ENCODE measurements at regions not wholly inside any gene's neighbourhood (a gene's known extent, or its start where the extent isn't known, plus 50 kb on each side); places are given as distances from the start of the nearest gene placed in this dataset.

- DNase-seq: peak; percentile 81
Measured at GRCh38 chr17:77887464-77888241, 70.8 kb upstream of the TNRC6C start.

GRCh38 chr17:77888242-77889134 is 70.0 kb upstream of the TNRC6C start:
- DNase-seq: no peak

DNA sequence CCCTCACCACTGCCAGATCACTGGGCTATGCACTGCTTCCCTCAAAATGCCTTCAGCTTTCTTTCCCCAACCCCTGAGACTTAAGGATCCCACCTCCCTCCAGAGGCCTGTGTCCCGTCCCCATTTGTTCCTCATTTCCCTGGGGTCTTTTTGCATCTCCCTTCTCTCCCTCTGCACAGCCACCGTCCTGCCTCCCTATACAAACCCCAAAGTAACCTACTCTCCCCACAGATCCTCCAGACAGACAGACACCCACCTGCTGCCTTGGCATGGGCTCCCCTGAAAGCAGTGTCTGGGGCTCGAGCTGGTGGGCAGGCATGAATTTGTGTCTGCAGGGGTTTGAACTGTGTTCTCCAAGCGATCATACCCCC is 69.4 kb upstream of the TNRC6C start:
- no peak for DNase-seq

- no peak for DNase-seq
Measured at GRCh38 chr17:77889866-77890760, 68.4 kb upstream of the TNRC6C start.

DNA sequence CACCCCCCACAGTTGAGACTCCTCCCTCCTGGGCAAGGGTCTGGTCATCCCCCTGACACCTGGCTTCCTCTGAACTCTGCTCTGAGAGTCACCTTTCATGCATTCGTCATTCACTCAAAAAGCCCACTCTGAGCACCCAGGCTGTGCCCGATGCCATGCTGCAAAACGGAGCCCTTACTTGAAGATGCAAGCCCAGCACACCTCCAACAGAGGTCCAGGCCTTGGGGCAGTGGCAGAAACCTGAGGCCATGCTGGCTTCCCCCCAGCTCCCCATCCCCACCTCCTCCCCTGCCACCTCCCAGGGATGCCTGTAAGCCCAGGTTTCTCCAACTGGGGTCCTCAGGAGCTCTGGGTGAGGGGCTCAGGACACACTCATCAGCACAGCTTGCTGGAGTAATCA is 67.7 kb upstream of the TNRC6C start:
- no peak for DNase-seq

DNA sequence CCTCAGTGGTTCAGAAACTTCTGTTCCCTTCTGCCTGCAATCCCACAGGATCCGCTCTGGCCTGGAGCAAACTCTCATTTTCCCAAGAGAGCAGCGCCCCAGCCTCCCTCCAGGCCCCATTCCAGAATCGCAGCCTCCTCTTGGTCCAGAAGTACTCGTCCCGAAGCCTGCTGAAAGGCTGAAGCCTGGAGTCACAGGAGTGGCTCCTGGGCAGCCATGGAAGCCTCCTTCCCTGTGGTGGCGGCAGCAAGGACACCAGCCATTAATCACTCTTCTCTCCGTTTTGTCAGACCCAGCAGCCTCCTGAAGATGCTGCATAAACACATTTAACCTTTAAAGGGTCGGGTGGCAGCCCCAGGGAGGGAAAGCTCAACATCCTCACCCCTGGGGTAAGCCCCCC is 66.9 kb upstream of the TNRC6C start:
- no peak for DNase-seq

DNA sequence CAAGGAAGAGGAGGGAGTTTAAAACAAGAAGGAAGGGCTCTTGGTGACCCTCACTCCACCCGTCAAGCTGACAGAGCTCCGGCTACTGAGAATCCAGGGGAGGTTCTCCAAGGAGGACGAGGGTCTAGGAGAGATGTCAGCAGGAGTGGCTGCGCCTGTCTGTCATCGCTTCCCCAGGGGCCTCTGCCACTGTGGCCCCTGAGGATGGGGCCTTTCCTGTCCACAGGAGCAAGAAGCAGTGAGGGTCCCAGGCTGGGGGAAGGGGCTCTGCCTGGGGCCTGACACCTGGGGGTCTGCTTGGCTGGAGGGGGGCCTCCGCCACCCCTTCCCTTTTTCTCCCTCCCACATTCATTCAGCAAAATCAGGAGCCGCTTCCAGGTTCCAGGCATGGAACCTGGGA is 66.5 kb upstream of the TNRC6C start:
- DNase-seq: no peak

- DNase-seq: no peak
Measured at GRCh38 chr17:77892469-77893143, 65.9 kb upstream of the TNRC6C start.

GRCh38 chr17:77893144-77894044 is 65.1 kb upstream of the TNRC6C start:
- no peak for DNase-seq

DNA sequence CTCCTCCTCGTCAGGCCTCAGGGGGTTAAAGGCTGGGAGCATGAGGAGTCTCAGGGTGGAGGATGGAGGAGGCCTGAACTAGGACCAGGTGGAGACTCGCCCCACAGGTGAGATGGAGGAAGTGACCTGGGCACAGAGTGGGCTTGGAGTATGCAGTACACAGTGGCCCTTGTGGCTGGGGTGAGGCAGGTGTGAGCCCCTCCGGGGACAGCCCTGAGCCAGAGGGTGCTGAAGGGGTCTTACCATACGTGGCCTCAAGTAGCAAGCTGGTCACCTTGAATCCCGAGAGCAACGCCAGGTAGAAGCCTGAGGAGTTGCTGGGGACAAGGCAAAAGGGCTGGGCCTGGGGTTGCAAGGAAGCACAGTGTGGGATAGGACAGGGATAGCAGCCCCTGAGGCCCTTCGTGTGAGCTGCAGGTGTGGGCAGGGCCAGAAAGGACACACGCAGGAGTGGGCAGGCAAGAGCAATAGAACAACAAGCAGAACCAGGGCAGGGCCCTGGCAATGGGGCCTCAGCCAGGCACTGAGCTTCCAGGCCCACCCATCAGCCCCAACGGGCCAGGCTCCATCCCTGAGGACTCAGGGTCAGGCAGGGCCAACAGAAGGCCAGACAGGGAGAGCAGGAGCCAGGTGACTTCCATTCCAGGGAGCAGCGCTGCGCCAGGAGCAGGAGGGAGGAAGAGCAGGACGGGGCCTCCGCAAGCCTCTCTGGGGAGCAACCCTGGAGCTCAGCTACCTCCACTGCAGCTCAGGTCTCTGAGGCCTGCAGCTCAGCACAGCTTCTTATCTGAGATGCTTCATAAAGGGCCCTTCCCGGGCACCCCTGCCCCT is 64.2 kb upstream of the TNRC6C start:
- DNase-seq: no peak

GRCh38 chr17:77897741-77898301 is 60.7 kb upstream of the TNRC6C start:
- no peak for DNase-seq

DNA sequence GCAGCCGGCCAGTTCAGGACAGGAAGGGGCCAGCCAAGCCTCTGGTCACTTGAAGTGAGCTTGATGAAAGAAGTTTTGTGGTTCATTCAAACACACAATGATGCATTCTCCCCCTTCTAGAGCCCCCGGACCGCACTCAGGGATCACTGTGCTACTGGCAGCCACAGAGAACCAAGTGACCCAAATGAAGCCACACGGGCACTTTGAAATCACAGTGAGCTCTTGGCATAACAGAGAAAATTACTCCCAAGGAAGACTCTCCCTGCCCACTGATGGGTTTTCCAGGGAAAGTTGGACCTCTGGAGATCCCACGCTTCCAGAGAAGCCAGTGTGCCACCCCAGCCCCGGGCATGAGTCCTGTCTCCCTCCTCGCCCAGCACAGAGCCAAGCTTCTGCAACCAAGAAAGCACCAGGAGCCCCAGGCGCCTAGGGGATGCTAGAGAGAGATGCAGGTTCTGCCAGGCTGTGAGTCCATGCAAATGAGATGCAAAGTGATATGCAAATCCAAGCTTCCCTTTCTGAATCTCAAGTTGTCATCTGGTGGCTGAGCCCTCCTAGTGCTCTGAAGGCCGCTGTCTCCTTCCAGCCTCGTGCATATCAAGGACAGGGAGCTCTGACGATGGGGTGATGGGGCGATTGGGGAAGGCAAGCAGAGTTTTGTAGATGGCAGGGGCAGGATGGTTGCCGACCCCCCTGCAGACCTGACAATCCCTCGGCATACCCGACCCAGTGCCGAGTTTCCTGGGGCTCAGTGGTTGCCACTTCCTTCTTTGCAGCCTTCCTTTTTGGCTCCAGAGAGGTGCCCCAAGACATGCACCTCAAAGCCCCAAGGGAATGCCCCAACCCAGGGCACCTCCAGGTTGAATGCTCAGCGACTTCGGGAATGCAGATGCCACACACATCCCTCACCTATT is 59.7 kb upstream of the TNRC6C start:
- DNase-seq: no peak

GRCh38 chr17:77899498-77899897 is 59.0 kb upstream of the TNRC6C start:
- DNase-seq: peak; percentile 80

GRCh38 chr17:77901481-77901880 is 57.0 kb upstream of the TNRC6C start:
- peak; percentile 35 for DNase-seq

DNA sequence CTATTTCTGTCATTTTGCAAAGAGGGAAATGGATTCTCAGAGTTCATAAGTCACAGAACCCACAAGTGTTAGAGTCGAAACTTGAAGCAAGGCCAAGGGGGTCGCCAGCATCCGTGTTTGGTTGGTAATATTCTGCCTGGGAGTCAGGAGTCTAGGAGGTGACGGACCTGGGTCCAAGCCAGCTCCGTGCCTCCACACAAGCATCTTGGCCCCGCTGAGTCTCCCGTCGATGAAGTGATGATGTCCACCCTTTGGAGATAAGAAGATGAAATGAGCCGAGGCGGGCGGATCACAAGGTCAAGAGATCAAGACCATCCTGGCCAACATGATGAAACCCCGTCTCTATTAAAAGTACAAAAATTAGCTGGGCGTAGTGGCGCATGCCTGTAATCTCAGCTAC is 53.2 kb upstream of the TNRC6C start:
- DNase-seq: no peak

- DNase-seq: no peak
Measured at GRCh38 chr17:77905766-77906165, 52.7 kb upstream of the TNRC6C start.

DNA sequence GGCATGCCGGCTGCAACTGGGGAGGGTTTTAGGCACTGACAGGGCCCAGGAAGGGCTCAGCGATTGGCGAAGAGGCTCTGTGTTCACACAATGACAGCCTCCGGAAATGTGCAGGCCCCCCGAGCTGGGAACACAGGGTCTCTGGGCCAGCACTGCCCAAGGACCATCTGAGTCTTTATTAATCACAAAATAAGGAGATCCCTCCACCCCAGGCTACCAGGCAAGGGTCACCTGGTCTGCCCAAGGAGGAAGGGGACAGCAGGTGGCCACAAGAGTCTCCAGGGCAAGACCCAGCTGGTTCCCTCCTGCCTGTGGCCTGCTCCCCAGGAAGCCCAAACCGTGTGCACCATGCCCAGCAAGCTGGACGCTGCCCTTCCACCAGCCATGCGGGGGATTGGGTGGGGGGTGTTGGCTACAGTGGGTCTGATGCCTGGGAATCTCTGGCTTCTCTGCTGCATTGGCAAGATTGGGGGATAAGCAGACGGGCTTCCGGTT is 52.1 kb upstream of the TNRC6C start:
- DNase-seq: no peak
